IPS DF 4.7 (cell line): ENCODE measurements at regions not wholly inside any gene's neighbourhood (a gene's known extent, or its start where the extent isn't known, plus 50 kb on each side); places are given as distances from the start of the nearest gene placed in this dataset.
"Not testable (repeated sequence)": the region's sequence is repeated elsewhere in the genome, so short reads cannot be mapped to it uniquely, and the experiment has no call there.

Experiments
- DNase-seq: peaks from one replicate; pipeline ENCODE4 v3.0.0-alpha.2; 2013; ENCODE audit warnings: low spot score; ENCODE audit errors: extremely low read depth

- DNase-seq: not testable (repeated sequence)
Observed at GRCh38 chr1:219077767-219078166, 95.9 kb upstream of the LYPLAL1 start.

DNA sequence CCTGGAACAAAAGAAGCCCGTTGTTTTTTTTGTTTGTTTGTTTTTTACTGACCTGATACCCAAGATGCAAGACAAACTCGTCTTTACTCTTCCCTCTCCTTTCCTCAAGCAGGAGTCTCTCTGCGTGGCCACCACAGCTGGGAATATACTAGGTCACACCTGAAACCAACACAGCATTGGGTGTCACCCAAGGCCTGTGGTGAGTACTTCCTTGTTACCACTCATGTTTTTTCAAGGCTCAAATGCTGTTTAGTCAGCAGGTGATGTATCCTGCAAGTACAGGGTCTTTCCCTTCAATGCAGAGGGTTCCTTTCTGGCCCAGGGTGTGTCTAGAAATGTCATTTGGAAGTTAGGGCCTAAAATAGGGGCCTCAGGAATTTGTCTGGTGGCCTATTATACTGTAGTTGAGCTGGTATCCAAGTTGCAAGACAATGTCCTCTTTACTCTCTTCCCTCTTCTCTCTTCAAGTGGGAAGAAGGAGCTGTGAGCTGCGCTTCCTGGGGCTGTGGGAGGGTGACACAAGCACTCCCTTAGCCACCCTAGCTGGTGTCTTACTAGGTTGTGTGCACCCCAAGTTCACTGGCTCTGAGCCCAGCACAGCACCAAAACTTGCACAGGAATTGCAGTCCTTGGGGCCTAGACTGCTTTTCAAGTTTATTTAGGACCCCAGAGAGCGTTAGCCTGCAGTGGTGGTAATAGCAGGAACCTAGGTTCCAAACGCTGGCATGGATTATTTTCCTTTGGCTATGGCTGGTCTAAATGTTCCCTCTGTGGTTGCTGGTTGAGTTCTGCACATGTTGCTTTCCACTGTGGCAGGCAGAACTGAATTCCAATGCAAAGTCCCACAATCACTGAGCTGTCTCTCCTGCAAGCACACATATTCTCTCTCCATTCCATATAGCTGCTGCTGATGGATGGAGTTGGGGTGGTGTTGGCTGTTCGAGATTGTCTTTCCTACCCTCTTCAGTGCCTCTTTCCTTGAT lies 91.4 kb upstream of the LYPLAL1 start:
- DNase-seq: no peak

GRCh38 chr1:219083631-219084030 lies 90.0 kb upstream of the LYPLAL1 start:
- no peak for DNase-seq

- DNase-seq: no peak
Observed at GRCh38 chr1:219085082-219085481, 88.6 kb upstream of the LYPLAL1 start.

DNA sequence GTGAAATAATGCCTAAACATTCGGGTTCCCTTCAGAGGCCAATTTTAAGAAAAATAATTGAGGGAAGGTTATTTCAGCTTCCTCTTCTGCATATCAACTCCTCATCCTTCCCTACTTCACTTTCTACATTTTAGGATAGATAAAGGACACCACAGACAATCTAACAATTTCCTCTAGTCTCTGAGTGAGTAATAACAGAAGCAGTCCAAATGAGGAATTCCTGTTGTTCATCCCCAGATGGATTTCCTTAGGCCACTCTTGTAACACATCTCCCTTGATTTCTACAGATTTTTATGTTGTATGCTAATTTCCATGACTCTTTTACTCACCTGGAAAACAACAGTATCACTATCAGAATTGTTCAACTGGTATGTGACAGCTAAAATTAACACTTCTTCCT lies 87.7 kb upstream of the LYPLAL1 start:
- no peak for DNase-seq

DNA sequence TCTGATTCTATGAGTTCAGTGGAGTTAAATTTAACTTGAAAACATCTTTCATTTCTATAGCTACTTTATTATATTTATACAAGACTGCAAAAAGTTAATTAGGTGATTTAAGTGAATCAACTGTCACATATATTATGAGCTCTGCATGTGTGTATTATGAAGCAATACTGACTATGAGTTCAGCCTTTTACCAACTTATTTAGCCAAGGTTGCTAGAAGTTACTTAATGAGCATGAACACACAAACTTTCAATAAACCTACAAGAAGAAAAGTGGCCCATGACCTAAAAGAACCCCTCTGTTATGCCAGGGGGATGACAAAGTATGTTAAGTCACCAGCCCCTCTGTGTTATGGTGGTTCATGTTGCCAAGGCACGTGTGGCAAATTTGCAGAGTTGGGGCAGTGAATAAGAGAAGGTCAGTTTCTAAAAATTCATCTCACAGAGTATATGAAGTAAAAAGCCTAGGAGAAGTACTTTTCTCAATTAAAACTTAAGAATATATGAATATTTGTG lies 86.7 kb upstream of the LYPLAL1 start:
- no peak for DNase-seq

- no peak for DNase-seq
Observed at GRCh38 chr1:219088778-219089557, 84.7 kb upstream of the LYPLAL1 start.

DNA sequence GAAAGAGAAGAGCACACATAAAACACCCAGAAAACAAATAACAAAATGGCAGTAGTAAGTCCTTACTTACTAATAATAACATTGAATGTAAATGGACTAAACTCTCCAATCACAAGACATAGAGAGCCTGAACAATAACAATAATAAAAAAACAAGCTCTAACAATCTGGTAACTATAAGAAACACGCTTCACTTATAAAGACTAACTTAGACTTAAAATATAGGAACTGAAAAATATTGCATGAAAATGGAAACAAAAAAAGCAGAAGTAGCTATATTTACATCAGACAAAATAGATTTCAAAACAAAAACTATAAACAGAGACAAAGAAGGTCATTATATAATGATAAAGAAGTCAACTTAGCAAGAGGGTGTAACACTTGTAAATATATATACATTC lies 83.1 kb upstream of the LYPLAL1 start:
- DNase-seq: no peak

DNA sequence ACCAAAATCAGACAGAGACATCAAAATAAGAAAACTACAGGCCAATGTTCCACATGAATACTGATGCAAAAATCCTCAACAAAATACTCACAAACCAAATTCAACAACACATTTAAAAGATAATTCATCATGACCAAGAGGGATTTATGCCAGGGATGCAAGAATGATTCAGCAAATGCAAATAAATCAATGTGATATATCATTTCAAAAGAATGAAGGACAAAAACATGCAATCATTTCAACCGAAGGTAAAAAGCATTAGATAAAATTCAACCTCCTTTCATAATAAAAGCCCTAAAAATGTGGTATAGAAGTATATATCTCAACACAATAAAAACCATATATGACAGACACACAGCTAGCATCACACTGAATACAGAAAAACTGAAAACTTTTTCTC lies 81.5 kb upstream of the LYPLAL1 start:
- DNase-seq: no peak

GRCh38 chr1:219099307-219099706 lies 74.4 kb upstream of the LYPLAL1 start:
- no peak for DNase-seq

GRCh38 chr1:219100059-219100458 lies 73.6 kb upstream of the LYPLAL1 start:
- no peak for DNase-seq

GRCh38 chr1:219102466-219102865 lies 71.2 kb upstream of the LYPLAL1 start:
- not testable (repeated sequence) for DNase-seq

- no peak for DNase-seq
Observed at GRCh38 chr1:219105893-219106292, 67.8 kb upstream of the LYPLAL1 start.

- no peak for DNase-seq
Observed at GRCh38 chr1:219109424-219110018, 64.2 kb upstream of the LYPLAL1 start.

GRCh38 chr1:219113261-219113660 lies 60.4 kb upstream of the LYPLAL1 start:
- no peak for DNase-seq

- no peak for DNase-seq
Observed at GRCh38 chr1:219114014-219114413, 59.7 kb upstream of the LYPLAL1 start.

- DNase-seq: no peak
Observed at GRCh38 chr1:219119839-219120238, 53.8 kb upstream of the LYPLAL1 start.

GRCh38 chr1:219120624-219121544 lies 52.8 kb upstream of the LYPLAL1 start:
- DNase-seq: no peak

DNA sequence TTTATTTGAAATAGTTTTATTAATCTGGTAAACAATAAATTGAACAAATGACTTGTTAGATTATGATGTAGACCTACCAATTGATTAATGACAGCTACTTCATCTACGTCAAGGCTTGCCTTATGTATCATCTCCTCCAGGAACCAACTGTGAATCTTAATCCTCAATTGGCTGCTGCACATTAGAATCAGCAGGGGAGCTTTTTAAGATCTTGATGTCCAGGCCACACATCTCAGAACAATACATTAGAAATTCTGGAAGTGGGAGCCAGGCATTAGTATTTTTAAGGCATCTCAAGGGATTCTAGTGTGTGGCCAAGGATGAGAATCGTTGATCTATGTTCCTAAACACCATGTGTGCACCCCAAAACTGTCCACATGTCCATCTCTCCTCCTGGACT lies 52.0 kb upstream of the LYPLAL1 start:
- no peak for DNase-seq

- no peak for DNase-seq
Observed at GRCh38 chr1:219123036-219123435, 50.6 kb upstream of the LYPLAL1 start.
